SK-N-SH (cell line): ENCODE measurements at regions not wholly inside any gene's neighbourhood (a gene's known extent, or its start where the extent isn't known, plus 50 kb on each side); places are given as distances from the start of the nearest gene placed in this dataset.

Source experiments
- CHD2 ChIP-seq: fragments of 150-350 bp; IDR thresholded peaks from 2 replicates; pipeline ENCODE4 v1.6.1; 2018; ENCODE audit warnings: low read length; ENCODE audit not compliant: partially characterized antibody
- ELF1 ChIP-seq: IDR thresholded peaks from 2 replicates; pipeline ENCODE4 v1.4.0; 2012
- FOXM1 ChIP-seq: IDR thresholded peaks from 2 replicates; pipeline ENCODE4 v1.4.0; 2012; ENCODE audit warnings: low read depth, mild to moderate bottlenecking
- JUND ChIP-seq: IDR thresholded peaks from 2 replicates; pipeline ENCODE4 v1.4.0; 2012
- MEF2A ChIP-seq: IDR thresholded peaks from 2 replicates; pipeline ENCODE4 v1.4.0; 2012; ENCODE audit warnings: low read depth, borderline replicate concordance
- POLR2AphosphoS5 ChIP-seq: IDR thresholded peaks from 2 replicates; pipeline ENCODE4 v1.6.1; 2012; ENCODE audit warnings: low read depth, low read length
- RCOR1 ChIP-seq: fragments of 150-350 bp; IDR thresholded peaks from 2 replicates; pipeline ENCODE4 v1.6.1; 2017; ENCODE audit warnings: antibody characterized with exemption, low read length
- RXRA ChIP-seq: IDR thresholded peaks from 2 replicates; pipeline ENCODE4 v1.4.0; 2012; ENCODE audit warnings: low read depth, mild to moderate bottlenecking, borderline replicate concordance
- YY1 ChIP-seq: IDR thresholded peaks from 2 replicates; pipeline ENCODE4 v1.4.0; 2012; ENCODE audit warnings: low read depth, mild to moderate bottlenecking
- TF ChIP-seq, protein P1 (sequence below): fragments of 200-600 bp; sonication (generic); IDR thresholded peaks from 2 replicates; pipeline ENCODE4 v1.6.1; 2017; ENCODE audit warnings: antibody characterized with exemption, mild to moderate bottlenecking, moderate library complexity
- TF ChIP-seq, protein P2 (sequence below): IDR thresholded peaks from 2 replicates; pipeline ENCODE4 v1.4.0; 2012; ENCODE audit warnings: low read depth, borderline replicate concordance
- TF ChIP-seq, protein P3 (sequence below): fragments of 150-350 bp; IDR thresholded peaks from 2 replicates; pipeline ENCODE4 v1.6.1; 2017; ENCODE audit warnings: antibody characterized with exemption, low read length, low read depth, borderline replicate concordance
- TF ChIP-seq, protein P4 (sequence below): IDR thresholded peaks from 2 replicates; pipeline ENCODE4 v1.4.0; 2012; ENCODE audit warnings: low read depth
- TF ChIP-seq, protein P5 (sequence below): IDR thresholded peaks from 2 replicates; pipeline ENCODE4 v1.6.1; 2012; ENCODE audit warnings: mild to moderate bottlenecking, low read depth, low read length, moderate library complexity

DNA sequence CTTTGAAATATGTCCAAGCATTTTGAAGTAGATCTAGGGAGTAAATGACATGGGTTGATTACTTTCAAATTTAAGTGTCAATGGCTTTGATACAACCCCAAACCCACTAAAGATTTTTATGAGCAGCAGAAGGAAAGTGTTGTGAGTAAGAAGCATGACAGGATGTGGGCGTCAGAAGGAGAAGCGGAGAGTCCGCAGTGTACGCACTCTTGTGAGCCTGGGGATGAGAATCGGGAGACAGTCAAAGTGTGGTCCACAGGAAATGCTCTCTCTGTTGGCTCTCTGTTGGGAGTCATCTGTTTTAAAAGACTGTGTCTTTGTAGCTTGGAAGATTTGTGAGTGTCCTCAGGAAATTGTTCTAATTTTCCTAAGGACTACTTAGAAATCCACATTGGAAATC lies 629.8 kb upstream of the ADARB2 start:
- no peak for TF ChIP-seq RCOR1
- TF ChIP-seq, protein P1, sequence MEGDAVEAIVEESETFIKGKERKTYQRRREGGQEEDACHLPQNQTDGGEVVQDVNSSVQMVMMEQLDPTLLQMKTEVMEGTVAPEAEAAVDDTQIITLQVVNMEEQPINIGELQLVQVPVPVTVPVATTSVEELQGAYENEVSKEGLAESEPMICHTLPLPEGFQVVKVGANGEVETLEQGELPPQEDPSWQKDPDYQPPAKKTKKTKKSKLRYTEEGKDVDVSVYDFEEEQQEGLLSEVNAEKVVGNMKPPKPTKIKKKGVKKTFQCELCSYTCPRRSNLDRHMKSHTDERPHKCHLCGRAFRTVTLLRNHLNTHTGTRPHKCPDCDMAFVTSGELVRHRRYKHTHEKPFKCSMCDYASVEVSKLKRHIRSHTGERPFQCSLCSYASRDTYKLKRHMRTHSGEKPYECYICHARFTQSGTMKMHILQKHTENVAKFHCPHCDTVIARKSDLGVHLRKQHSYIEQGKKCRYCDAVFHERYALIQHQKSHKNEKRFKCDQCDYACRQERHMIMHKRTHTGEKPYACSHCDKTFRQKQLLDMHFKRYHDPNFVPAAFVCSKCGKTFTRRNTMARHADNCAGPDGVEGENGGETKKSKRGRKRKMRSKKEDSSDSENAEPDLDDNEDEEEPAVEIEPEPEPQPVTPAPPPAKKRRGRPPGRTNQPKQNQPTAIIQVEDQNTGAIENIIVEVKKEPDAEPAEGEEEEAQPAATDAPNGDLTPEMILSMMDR = no peak
- no peak for TF ChIP-seq JUND
- TF ChIP-seq FOXM1 = no peak
- TF ChIP-seq, protein P2, sequence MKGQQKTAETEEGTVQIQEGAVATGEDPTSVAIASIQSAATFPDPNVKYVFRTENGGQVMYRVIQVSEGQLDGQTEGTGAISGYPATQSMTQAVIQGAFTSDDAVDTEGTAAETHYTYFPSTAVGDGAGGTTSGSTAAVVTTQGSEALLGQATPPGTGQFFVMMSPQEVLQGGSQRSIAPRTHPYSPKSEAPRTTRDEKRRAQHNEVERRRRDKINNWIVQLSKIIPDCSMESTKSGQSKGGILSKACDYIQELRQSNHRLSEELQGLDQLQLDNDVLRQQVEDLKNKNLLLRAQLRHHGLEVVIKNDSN = no peak
- no peak for TF ChIP-seq RXRA
- no peak for TF ChIP-seq MEF2A
- TF ChIP-seq YY1 = no peak
- TF ChIP-seq ELF1 = no peak
- TF ChIP-seq, protein P3, sequence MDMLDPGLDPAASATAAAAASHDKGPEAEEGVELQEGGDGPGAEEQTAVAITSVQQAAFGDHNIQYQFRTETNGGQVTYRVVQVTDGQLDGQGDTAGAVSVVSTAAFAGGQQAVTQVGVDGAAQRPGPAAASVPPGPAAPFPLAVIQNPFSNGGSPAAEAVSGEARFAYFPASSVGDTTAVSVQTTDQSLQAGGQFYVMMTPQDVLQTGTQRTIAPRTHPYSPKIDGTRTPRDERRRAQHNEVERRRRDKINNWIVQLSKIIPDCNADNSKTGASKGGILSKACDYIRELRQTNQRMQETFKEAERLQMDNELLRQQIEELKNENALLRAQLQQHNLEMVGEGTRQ = no peak
- TF ChIP-seq, protein P4, sequence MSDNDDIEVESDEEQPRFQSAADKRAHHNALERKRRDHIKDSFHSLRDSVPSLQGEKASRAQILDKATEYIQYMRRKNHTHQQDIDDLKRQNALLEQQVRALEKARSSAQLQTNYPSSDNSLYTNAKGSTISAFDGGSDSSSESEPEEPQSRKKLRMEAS = no peak
- TF ChIP-seq CHD2 = no peak
- TF ChIP-seq, protein P5, sequence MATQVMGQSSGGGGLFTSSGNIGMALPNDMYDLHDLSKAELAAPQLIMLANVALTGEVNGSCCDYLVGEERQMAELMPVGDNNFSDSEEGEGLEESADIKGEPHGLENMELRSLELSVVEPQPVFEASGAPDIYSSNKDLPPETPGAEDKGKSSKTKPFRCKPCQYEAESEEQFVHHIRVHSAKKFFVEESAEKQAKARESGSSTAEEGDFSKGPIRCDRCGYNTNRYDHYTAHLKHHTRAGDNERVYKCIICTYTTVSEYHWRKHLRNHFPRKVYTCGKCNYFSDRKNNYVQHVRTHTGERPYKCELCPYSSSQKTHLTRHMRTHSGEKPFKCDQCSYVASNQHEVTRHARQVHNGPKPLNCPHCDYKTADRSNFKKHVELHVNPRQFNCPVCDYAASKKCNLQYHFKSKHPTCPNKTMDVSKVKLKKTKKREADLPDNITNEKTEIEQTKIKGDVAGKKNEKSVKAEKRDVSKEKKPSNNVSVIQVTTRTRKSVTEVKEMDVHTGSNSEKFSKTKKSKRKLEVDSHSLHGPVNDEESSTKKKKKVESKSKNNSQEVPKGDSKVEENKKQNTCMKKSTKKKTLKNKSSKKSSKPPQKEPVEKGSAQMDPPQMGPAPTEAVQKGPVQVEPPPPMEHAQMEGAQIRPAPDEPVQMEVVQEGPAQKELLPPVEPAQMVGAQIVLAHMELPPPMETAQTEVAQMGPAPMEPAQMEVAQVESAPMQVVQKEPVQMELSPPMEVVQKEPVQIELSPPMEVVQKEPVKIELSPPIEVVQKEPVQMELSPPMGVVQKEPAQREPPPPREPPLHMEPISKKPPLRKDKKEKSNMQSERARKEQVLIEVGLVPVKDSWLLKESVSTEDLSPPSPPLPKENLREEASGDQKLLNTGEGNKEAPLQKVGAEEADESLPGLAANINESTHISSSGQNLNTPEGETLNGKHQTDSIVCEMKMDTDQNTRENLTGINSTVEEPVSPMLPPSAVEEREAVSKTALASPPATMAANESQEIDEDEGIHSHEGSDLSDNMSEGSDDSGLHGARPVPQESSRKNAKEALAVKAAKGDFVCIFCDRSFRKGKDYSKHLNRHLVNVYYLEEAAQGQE = no peak
- TF ChIP-seq POLR2AphosphoS5 = no peak
